ENCODE measurements at regions not wholly inside any gene's neighbourhood (a gene's known extent, or its start where the extent isn't known, plus 50 kb on each side); places are given as distances from the start of the nearest gene placed in this dataset.

DNA sequence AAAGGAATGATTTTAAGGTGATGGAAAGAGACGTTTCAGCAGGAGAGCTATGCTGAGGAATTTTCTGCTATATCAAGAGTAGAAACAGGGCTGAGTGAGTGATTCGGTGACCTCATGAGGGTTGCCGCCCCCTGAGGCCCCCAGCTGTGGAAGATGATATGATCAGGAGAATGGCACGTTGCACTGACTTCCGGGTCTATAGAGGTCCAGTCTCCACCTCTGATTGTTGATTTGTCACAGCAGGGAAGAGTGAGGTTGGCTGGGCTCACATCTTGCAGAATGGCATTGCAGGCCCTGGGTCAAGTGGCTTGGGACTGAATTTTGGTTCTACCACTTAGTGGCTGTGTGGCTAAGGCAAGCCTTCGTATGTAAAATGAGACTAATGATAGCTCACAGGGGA, 205.1 kb downstream of the SNX19 start:
- DNase-seq (ENCODE audit: low spot score) = no peak

DNA sequence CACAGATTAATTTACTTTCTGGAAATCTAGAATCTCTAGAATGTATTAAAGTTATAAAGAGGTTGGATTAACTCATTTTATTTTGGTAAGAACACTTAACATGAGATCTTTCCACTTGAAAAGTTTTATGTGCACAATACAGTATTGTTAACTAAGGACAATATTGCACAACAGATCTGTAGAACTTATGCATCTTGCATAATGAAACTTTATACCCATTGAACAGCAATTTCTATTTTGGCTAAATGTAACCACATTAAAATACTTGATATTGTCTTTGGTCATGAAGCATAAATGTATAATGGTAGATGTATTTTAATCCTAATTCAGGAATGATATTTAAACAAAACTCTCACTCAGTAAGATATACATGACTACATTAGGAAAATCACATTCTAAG, 203.8 kb downstream of the SNX19 start:
- no peak for DNase-seq (ENCODE audit: low spot score)

DNA sequence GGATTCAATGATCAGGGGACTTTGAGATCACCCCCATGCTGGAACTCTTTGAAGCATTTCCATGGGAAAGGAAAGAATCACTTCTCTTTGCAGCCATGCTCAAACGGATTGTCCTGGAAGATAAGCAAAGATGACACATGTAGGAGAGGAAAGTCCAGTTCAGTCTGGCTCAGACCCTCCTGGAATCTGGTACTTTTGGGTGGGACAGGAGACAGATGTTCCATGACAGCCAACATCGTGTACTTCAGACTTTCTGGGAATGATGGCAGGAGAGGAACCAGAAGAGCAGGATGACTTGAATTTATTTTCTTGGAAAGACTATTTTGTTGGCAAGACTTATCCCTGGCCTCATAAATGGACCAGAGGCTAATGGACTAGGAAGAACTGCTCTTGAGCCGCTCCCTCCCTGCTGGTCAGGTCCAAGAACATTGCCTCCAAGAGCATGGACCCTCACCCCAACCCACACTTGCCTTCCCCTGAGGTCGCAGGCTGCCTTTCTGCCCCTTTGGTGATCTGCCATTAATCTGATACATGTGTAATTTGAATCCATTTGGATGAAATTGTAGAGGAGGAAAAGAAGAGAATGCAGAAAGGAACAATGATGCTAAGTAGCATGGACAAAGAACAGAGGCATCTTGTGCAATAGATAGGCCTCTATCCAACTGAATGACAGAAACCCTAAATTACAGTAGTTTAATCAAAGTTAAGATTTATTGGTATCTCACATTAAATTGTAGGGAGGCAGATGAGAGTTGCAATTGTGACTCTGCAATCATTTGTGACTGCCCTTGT, 201.0 kb downstream of the SNX19 start:
- DNase-seq (ENCODE audit: low spot score) = no peak

DNA sequence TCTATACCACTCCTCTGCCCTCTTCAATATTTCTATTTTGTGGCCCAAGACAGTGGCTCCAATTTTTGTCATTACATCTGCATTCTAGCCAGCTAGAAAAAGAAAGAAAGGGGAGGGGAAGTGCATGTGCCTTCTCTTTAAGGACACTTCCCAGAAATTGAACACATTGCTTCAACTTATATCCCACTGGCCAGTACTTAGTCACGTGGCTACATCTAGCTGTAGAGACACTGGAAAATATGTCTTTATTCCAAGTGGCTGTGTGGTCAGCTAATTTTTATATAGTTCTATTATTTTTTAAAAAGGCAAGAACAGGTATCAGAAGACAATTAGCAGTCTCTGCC, 200.4 kb downstream of the SNX19 start:
- DNase-seq (ENCODE audit: low spot score) = no peak

DNA sequence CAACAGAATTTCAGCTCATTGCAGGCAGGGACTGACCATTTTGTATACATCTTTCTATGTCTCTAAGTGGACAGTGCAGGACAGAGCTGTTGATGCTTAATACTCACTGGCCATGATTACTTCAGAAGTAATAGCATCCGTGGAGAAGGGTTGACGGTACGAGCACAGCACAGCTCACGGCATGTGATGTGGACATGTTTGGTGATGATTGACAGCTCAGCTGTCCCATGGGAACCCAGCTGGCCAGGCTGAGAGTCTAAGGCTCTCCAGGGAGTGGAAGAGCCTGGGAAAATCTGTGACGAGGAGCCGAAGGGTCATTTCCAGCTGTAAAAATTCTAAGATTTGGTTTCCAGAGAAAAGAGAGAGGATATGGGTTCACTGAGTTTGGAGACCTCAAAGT, 198.2 kb downstream of the SNX19 start:
- no peak for DNase-seq (ENCODE audit: low spot score)

DNA sequence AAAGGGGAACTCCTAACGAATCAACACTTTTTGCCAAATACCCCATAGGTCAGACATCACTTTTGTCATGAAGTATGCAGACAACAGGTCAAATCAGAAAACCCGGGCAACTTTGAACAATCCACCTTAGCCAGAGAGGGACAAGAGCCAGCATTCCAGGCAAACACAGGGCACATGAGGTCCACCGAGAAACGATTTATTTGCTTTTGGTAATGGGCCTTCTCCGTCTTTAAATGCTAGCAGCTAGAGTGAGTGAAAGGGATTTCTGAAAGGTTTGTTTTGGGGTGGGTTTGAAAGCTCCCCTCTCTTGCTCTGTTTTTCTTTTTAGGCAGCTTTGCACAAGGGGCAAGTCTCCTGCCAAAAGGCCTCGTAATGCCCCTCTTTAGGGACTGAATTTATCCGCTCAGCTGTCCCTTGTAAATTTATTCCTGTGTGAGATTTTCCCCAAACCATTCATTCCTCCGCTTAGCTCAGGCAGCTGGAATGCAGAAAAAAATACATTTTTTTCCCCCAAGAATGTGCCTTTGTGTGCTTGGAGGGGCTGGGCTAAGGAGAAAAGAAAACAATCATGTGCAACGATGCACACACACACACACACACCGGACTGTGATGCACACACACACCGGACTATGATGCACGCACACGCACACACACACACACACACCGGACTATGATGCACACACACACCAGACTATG, 196.9 kb downstream of the SNX19 start:
- DNase-seq (ENCODE audit: low spot score) = no peak

DNA sequence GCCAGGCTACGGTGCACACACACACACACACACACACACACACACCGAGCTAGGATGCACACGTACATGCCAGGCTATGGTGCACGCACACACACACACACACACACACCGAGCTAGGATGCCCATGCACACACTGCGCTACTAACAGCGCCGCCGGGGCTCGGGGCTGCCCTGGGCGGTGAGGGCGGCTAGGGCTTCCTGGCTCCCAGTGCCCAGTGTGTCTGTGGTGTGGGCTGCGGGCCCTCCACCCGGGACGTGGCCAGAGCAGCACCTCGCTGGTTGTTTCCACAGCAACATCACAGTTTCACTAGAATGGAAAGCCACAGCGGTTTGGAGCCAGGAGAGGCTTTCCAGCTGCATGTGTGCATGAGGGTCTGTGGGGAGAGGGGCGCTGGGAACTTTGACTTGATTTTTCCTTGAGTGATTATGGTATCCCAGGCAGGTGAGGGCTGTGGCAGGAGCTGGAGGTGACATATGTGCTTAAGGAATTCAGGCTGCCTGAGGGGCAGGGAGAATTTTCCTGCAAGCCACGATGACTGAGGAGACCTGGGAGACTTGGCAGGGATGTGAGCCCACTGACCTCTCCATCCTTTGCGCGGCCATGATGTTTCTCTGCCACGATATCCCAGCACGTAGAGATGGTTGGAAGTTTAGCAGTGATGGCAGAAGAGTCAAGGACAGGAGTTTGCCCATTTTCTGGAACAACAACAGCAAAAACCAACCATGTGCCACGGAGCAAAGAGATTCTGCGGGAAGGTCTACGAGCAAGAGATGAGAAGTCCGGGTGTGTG, 195.9 kb downstream of the SNX19 start:
- no peak for DNase-seq (ENCODE audit: low spot score)

DNA sequence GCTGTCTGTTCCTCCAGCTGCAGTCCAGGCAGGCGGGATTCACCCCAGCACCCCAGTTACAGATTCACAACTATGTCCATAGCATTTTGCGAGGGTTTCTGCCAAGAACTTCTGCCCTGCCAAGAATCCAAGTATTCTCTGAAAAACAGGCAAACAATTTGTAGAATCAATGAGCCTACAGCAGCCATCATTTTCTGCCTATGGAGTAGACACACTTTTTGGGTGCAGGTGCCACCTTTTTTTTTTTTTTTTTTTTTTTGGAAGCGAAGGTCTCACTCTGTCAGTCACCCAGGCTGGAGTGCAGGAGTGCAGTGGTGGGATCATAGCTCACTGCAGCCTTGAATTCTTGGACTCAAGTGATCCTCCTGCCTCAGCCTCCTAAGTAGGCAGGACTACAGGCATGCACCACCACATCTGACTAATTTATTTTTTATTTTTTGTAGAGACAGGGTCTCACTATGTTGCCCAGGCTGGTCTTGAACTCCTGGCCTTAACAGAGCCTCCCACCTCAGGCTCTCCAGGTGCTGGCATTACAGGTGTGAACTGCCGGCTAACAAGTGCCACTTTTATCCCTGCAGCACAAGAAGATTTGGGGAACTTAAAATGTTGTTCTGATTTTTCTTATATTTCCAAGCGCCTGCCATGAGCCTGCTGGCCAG, 195.1 kb downstream of the SNX19 start:
- DNase-seq (ENCODE audit: low spot score) = no peak

DNA sequence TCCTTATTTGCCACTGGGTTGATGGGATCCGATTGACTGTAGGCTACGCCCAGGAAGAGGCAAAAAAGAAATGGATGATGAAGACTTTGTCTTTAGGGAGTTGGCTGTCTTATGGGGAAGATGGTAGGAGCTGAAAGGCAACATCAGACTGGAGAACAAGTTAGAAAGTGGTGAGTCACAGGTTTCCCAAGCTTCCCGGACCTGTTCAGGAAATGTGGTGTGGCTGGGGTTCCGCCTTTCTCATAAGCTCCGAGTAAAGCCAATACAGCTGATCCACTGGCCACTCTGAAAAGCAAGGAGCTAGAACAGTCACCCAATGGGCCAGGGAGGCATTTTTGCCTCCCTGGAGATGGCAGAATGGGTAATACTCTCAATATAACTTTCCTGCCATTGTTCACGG, 194.5 kb downstream of the SNX19 start:
- no peak for DNase-seq (ENCODE audit: low spot score)

DNA sequence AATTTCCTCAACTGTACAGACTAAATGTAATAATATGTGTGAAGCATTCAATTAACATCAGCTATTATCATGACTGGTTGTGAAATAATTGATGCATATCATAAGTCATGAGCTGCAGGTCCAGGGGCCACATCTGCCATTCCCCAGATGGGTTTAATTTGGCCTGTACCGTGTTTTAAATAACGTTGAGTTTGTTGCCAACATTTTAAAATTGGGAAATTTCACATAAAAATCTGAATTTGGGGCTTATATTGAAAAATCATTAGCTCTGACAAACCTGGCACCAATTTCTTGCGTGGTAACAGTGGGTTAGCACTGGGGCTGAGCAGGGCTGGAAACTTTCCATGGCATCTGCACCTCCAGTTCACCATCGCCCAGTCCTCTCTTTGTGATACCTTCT, 193.9 kb downstream of the SNX19 start:
- no peak for DNase-seq (ENCODE audit: low spot score)

DNA sequence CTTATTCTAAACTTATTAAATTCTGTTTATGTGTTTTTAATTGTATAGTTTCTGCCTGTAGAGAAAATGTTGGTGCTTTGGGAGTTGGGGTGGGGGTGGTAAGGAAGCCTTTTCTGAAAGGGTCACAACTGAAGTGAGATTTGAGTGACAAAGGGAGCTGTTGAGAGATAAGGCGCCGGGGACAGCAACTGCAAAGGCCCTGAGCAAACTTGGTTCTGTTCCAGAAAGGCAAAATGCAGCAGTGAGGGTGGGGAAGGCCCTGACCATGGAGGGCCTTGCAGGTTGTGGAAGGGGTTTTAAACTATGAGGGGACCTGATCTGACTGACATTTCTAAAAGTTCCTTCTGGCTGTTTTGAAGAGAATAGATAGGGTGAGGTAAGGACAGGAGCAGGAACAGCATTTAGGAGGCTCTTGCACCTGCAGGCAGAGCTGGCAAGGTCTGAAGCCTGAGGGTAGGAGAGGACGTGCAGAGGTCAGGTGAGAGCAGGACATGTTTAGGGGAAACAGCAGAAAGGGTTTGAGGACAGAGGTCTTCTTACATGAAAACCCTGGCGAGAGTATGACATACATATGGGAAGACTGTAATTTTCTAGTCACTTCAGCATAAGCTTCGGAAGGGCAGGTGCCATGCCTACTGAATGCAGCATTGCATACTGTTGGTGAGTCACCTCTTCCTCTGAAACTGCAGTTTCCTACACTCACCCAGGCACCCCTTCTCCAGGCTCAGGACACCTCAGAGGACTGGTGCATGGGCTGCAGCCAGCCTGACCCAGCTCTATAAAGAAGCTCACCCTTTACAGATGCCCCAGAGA, 190.7 kb downstream of the SNX19 start:
- no peak for DNase-seq (ENCODE audit: low spot score)

DNA sequence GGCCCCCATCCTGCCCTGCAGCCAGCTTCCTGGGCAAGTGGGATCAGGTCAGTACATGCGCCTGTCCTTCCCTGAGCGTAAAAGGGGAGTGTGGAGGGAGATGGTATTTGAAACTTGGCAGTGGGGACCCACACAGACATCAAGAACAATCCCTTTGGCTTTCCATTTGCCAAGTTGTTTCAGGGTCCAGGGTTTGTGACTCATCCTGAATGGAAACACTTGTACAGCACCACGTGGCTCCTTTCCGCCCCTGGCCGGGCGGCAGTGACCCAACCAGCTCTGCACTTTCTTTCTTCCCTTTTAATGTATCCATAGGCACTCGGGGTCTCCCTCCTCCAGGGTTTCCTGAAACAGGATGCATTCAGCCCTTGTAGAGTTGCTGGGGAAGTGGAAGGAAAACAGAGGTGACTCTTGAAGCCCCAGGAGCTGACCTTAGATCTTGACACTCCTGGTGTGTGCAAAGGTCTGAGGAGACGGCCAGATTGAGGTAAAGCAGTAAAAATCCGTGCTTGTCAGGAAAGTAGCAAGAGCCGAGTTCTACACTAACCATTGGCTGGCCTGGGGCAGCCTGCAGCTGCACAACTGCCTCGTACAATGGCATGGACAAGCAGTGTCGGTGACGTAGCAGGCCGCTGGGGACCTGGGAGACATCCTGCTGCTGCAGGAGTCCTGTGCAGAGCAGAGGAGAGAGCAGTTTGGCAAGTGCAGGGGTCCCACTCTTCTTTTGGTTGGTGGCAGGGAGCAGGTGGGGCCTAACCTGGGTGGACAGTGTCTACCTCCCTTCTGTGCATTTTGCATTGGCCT, 189.8 kb downstream of the SNX19 start:
- DNase-seq (ENCODE audit: low spot score) = no peak

DNA sequence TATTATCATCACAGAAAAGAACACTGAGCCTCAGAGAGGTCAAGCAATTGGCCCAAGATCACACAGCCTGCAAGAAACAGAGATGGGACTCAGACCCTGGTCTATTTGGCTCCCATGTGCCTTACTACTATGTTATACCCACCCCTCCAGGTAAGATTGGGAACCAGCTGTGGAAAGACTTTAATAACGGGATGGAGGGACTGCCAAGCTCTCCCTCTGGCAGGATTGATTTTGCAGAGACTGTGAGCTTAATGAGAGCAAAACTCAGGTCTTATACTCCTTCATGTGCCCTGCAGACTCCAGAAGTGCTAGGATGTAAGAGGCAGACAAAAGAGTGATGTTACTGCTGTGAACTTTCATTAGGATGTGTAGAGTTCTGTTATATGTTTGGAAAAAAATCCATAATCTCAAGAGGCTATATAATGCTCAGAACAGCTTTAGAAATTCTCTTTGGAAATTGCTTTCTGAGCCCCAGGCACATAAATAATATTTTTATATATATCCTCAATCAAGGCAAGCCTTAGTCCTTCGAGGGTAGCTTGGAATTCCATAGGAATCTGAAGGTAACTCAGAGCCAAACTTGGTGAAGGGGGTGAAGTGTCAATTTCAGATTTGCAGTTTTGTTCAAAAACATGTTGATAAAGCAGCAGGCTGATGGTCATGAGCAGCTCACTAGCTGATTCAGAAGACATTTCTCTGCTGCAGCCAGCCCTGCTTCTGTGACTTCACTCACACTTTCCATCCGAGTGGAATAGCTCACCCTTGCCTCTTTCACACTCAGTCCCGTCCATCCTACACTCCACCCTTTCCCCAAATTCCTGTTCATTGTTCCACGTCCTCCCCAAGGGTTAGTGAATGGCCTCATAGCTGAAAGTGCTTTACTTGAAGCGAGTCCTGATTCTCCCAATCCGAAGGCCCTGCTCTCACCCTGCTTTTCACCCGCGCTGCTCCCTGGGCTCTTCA, 188.8 kb downstream of the SNX19 start:
- no peak for DNase-seq (ENCODE audit: low spot score)

DNA sequence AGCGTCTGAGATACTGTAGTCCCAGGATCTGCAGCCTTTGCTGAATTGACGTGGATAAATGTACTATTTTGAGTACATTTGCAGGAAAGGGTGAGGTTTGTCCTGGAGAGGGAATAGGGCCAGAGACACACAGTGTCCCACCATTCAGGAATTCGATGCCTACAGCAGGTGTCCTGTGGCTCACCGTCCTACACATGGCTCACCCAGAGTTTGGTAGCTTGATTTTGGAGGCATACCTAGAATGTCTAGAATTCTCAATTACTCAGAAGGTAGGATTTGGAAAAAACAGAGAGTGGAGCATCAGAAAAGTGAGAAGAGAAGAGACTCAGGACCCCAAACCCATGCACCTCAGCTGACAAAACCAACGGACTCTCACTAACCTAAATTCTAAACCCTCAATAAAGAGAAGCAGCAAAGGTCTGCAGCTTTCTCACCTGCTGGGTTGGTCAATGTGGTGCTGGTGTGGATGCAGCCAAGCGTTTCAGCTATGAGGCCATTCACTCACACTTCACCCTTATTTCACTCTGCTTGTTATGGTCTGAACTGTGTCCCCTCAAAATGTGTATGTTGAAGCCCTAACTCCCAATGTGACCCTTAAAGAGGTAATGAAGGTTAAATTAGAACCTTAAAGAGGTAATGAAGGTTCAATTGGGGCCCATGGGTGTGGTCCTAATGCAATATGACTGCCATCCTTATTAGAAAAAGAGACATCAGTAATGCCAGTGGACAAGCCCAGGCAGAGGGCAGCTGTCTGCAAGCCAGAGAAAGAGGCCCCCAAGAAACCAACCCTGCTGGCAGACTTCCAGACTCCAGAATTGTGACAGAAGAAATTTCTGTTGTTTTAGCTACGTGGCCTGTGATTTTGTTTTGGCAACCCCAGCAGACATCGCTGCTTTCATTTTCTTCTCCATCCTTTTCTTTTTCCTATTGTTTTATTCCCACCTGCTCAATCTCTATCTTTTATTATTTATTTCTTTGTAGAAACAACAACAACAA, 187.8 kb downstream of the SNX19 start:
- DNase-seq (ENCODE audit: low spot score) = no peak

DNA sequence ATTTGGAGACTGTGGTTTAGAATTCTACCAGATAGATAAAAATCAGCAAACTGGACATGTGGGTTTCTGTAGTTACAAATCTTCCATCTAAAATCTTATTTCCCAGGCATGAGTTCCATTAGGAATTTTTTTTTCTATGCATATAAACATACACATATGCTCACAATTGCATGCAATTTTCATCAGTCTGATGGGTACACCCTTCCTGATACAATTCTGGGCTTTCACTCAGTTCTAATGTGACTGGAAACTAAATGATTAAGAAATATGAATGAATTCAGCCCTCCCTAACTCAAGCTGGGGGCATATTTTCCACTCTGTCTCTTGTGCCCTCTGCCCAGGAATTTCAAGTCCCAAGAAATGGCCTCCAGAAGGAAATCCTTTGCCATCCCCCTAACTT, 187.1 kb downstream of the SNX19 start:
- no peak for DNase-seq (ENCODE audit: low spot score)

DNA sequence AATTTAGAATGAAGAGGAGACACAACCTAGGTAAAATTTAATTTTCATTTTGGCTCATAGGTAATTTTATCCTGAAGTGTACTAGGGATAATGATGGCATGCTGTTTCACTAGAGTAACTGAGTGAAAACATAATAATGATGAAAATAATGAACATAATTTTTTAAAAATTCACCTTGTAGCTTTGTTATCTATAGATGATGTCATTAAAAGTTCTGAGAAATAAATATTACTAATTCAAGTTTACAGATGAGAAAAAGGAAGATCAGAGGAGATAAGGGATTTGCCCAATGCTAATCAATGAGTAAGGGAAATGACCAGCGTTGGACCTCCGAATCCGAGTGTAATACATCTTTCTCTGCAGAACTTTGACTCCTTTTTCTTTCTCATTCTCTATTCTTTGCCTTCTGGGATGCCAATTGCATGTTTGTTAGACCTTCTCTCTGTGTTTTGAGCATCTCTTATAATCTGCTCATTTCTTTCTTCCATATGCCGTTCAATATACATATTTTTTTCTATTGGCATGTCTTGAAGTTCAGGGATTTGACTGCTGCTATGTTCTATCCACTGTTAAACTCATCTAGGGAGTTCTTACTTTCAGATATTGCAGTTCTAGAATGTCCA, 186.5 kb downstream of the SNX19 start:
- no peak for DNase-seq (ENCODE audit: low spot score)

DNA sequence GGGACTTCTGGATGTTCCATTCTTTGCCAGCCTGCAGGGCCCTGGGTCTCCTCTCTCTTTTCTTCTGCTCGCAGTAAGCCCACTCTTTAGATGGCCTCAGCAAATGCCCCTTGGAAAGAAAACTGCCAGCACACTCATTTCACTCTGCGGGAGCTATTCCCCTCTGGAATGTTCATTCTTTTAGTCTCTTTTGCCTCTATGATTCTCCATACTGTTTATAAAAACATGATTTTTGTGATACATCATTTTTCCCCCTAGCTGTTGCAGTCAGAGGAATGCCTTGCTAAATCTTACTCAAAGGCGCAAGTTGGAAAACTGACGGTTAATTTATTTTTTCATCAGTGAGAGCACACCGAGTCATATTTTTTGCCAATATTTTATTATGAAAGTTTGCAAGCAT, 184.9 kb downstream of the SNX19 start:
- no peak for DNase-seq (ENCODE audit: low spot score)

DNA sequence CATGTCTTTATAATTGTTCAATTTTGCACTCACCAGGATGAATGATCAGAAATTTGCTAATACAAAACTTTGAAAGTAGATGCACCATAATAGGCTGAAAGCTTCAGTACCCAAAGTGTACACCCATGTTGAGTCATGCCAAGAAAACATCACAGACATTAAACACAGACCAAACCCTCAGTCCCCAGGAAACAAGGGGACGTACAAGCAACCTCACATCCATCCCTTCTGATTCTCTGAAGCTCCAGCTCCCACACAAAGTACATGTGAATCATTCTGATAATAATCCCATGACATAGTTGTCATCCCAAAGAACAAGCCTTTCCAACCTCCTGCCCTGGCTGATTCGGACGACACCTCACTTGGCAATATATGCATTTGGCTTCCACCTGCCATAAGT, 183.8 kb downstream of the SNX19 start:
- DNase-seq (ENCODE audit: low spot score) = no peak
